DMS53 (cell line): ENCODE measurements at regions not wholly inside any gene's neighbourhood (a gene's known extent, or its start where the extent isn't known, plus 50 kb on each side); places are given as distances from the start of the nearest gene placed in this dataset.
A peak's percentile ranks its signal among the peaks of the same experiment; 100 is the strongest.

ENCODE experiments used
- DNase-seq: peaks from one replicate; lab custom pipeline; 2025; lab: John Stamatoyannopoulos, UW

DNA sequence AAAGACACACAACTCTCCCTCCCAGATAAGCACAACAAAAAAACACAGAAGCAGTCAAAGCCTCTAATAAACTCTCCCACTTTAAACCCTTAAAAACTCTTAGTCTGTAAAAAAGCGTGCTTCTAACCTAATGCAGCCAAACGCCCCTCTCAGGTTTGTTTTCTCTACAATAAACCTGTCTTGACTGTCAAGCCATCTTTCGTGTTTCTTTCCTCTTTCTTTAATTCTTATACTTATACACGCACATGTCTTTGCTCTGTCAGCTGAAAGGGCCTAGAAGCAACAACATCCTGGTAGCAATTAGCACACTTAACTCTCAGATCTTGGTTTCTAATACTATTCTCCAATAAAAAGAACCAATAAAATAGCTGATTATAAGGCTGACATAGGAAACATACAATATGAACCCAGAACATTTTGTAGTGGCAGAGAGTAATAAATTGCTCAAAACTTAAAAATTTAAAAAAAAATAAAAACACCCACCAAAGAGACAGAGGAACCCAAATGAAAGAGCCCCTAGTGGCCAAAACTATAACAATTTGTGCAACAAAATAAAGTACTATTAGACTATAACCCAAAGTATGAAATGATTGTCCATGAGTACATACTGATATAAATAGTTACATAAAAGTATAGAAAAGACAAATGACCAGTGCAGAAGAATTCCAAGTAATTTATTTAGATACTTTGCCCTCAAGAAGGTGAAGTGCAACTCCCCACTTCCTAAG, 440.4 kb upstream of the ADGRL3 start:
- peak; percentile 2 for DNase-seq

DNA sequence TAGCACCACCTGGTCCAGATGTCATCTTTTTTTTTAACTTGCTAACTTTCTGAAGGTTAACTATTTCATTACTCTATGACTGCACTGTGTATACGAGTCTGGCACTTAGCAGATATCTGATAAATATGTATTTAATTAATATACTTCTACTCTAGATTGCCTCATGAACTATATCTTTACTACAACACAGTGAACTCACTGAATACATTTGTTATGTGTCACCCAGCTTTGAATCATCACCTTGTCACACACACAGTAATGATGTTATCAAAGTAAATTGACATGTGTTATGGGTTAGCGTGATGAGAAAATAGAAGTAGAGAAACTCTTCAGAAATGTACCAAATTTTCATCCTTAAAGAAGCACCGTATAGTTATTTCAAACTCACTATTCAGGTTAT, 419.3 kb upstream of the ADGRL3 start:
- DNase-seq: no peak

DNA sequence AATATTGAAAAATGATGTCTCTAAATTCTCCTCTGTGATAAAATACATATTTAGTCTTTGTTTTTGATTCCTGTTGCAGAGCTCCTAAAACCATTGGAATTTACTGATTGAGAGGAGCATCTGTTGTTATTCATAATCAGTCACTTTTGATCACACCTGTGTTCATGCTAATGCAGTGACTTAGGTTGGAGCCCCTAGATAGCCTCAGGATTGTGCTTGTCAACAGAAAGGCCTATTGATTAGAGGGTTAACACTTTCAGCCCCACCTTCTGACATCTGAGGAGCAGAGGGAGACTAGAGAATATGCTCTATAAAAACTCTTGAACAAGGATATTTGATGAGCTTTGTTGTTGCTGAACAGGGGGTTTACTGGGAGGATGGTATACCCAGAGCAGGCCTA, 409.5 kb upstream of the ADGRL3 start:
- no peak for DNase-seq

DNA sequence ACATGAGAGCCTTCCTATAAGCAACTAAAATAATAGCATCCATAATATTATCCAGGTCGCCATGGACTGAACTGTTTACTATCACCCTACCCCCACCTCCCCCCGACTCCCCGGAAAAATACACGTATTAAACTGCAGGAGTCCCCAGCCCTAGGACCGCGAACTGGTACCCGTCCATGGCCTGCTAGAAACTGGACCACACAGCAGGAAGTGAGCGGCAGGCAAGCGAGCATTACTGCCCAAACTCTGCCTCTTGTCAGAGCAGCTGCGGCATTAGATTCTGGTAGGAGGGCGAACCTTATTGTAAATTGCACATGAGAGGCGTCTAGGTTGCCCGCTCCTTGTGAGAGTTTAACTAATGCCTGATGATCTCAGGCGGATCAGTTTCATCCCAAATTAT, 405.8 kb upstream of the ADGRL3 start:
- DNase-seq: no peak

DNA sequence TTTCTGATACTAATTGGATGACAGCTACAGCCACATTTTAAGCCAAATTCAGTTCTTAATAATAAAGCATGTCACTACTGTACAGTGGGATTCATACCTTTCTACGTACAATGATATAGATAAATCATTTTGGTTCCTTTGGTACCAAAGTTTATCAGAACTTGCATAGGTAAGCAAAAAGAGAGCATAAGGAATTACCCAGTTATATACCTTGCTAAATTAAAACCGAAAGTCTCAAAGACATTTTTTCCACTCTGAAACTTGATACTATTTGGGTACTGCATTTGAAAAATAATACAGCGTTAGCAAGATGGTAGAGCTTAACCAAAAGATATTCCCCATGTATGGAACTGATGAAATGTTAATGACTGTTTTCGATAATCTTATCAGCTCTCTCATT, 400.9 kb upstream of the ADGRL3 start:
- DNase-seq: no peak

DNA sequence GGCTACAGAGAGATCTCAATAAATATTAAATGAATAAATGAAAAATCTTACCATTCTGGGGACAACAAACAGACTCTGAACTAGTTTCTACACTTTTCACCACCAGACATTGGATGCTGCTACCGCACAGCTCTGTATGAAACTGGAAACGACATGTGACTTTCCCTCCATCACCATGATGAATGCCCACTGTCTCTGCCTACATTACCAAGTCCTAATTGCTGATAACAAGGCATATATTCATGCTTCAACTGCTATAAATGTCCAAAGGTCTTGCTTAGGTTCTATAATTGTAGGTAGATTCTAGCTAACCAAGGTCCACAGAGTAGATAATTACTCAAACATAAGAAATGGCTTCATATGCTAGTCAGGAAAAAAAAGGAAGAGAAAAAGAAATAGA, 399.4 kb upstream of the ADGRL3 start:
- no peak for DNase-seq

DNA sequence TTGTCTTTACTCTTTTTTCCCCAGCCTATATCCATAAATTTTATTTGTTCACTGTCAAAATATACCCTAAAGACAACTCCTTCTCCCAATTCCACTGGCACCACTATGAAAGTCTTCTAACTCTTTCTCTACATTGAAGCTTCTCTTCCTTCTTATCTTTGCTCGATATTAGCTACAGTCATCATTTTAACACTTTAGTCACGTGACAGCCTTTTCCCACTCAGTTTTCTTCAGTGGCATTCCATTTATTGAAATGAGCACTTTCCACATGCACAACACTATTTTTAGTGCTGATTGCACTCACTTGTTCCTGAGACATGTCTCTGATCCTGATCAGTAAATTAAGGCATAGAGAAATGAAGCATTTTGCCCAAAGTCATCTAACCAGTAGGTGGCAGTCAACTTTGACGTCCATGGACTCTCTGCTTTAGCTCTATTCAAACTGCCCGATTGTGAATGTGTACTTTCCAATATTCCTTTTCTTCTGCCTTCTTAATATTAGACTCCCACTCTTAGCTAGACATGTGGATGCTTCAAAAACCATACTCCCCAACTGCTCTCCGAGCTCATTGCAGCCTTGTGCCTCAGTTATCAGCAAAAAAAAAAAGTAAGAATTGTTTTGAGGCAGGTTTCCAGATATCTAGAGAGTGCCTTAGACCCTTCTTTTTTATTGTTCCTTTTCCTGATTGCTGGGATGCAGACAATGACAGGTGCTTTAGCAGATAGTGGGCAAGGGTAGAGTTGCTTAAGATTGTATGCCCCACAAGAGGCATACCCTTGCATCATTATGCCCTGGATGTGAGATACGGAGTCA, 394.4 kb upstream of the ADGRL3 start:
- peak; percentile 69 for DNase-seq

DNA sequence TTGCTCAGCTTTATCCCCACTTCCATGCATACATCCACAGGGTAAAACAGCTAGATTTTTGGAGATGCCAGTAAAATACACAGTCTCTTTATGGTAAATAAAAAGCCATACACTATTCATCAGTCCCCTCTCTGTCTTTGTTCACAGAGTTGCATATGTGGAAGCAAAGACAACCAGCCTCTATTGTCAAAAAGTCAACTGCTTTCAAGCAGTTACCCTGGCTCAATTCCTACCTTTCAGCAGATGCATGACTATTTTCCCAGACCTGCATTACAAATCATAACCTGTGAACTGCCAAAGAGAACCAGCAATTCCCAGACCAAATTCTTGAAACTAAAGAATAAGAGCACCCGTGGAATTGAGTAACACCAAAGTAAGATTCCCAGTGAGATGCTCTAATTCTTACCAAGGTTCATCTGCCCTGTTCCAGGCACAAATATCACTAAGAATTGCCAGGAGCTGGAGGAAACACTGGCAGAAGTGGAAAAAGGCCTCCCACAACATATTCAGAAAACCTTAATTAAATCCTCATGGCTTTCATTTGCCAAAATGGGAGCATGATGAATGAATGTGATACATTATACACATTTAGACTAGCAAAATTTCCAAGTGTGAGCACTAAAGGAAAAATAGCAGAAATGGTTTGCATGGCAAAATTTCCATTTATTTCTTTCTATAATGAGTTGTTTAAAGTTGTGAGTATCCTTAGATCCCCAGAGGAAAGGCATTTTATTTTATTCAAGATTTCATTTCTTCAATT, 391.2 kb upstream of the ADGRL3 start:
- DNase-seq: no peak

DNA sequence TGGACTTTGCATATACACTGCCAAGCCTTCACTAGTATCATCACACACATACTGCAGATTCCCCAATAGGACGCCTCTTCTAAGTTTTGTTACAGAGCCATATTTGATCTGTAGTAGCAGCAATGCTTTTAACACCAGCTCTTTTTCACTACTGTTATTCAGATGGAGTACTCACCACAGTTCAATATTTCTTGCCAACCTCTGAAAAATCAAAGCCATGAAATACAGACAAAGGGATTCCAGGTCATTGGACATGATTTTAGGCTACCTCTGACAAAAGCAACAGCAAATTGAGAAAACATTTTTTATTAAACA, 390.7 kb upstream of the ADGRL3 start:
- DNase-seq: no peak

DNA sequence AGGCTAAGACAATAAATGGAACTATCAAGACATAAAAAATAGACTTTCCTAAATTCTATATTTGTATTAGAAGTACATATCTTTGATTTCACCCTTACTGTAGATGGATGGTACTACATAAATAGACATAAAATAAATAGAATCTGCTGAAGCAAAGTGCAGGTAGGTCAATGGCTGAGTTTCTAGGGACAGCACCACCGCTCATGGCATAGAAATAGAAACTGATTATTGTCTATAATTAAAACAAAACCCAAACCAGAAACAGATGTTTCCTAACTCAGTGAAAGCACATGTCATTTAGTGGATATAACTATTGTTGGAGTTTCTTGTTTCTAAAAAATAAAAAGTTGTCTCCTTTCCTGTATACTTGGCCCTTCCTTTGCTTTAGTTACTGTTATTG, 387.3 kb upstream of the ADGRL3 start:
- DNase-seq: no peak

DNA sequence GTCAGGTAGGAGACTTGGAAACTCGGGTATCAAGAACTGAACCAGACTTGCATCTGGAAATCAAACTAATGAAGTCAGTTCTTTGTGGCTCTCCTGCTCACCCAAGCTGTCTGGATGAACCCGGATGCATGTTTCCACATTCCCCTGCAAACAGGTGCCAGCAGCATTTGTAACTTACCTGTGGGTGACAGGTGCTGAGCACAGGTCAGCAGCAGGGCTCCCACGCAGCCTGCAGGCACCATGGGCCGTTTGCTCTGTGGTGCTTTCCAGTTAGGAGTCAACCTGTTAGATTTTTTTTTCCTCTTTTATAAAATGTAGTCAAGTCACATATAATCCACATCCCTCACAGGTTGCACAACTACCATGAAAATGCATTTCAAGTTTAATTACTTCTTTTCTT, 385.6 kb upstream of the ADGRL3 start:
- no peak for DNase-seq

DNA sequence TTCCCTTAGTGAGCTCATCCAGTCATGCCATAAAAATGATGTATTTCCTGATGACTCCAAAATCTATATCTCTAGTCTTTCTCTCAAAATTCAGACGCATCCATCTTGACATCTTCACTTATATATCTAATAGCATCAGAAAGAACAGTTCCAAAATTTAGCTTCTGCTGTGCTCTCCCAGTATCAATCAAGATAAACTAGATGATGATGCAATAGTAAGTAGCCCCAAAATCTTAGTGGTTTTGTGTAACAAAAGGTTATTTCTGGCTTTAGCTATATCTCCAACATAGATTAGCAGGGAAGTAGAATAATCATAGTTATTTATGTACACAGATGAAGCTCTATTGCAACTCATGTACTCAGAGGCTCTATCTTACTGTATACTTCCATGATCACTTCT, 382.5 kb upstream of the ADGRL3 start:
- no peak for DNase-seq

DNA sequence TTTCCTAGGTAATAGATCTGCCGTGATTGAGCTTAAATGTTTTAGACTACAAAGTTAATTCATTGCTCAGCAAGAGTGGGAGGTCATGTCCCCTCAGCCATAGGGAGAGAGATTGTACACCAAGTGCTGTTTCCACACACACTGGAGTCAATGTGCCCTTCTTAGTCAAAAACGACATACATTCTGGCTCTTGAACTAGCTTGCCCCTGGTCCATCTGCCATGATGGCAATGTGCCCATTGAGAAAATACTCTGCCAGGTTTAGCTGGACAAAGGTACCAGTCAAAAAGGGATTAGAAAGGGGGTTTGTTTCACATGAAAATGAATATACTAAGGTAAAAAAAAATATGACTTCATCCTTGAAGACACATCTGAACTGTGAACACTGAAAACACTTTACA, 377.1 kb upstream of the ADGRL3 start:
- DNase-seq: no peak

DNA sequence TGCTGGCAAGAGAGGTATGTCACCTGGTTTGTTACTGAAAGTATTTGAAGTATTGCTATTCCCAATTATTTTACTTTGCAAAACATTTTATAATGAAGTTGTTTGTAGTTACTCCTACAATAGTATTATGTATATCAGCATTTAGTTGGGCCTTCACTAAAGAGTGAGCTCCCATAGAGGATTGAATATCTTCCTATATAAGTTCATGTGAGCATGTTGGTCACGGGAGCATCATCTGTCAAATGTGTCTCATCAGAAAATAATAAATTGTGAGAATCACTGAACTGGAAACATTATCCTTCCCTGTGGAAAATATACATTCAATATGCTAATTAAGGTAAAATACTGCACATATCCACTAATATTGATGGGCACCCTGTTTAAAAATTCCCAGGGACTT, 360.1 kb upstream of the ADGRL3 start:
- no peak for DNase-seq

DNA sequence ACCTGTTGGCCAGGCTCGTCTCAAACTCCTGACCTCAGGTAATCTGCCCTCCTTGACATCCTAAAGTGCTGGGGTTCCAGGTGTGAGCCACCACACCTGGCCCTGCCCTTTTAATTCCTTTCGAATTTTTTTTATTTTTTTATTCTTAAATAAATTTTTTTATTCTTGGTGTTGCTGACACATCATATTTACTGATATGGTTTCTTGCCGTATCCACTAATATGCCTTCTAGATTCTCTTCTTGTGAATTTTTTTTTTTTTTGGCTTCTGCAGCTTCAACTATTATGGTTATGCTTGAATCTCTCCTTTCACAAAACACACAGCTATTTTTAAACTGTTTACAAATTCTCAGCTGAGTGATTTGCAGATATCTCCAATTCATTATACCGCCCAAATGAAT, 353.4 kb upstream of the ADGRL3 start:
- DNase-seq: no peak

DNA sequence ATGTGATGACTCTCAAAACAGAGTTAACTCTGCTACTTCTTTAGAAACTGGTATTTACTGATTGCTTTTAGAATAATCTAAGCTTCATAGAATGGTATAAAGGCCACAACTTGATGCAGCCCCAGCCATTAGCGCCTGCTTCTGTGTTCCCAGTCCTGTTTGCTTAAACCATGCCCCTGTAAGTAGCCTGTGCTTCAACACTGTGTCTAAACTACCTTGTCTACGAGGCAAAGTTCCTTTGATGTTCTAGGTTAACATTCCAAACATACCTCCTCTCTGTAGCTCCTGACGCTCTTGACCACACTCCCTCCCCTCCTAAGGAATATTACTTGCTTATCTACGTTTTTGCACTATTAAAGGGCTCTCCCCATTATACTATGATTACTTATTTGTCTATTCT, 352.5 kb upstream of the ADGRL3 start:
- DNase-seq: no peak

DNA sequence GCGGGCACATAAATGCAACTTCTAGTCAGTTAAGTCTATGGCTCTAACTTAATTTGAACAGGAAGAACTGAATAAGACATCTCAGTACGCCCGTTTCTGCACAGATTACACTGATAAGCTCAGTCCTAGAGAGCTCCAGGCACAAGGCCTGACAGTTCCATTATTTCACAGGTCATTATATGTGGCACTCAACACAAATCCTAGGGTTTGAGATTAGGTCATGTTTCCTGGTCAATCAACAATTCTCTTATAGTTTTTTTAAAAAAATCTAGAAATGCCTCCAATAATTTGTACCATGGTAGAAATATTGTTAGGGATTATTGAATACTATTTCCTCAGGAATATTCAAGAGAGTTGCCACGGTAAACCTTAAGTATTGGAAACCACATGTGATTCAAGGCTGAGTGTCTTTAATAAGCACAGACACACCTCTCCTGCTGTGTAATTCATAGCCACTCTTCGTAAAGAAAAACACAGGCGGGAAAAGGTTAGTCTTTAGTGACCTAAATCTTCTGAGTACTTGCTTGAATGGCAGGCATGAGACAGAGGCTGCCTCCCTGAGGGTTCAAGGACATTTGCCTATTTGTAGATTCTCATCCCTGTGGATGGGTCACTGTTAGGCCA, 342.9 kb upstream of the ADGRL3 start:
- DNase-seq: no peak

DNA sequence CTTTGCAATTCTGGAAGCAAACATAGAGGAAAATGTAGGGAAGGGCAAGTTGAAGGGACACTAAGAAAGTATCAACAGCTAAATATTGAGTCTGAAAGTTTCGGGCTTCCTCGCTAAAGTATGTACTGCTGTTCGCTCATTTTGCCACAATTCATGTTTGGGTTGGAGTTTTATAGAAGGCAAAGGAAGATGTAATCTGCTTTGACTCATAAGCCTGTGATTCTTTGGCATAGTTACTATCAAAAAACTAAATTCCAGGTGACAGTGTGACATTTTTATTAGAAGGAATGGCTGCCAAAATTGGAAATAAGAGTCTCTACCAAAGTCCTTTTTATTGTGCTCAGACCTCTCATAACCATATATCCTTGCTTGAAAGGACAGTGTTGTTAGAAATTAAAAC, 336.7 kb upstream of the ADGRL3 start:
- DNase-seq: no peak

DNA sequence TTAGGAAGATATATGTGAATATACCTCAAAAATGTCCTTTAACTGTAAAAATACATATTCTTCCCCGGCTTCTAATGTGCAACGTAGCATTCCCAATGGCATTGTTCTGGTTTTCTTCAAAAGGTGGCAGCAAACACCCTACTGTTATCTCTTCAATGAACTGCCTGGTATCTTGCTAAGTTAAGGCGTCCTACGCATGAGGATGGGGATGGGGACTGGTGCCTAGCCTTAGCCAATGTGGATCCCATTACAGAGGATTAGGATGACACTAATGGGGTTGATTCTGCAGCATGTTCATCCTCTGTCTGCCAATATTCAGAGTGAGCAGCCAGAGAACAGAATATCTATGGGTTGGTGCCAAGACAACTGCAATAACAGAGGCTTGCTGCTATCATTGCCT, 334.9 kb upstream of the ADGRL3 start:
- DNase-seq: peak; percentile 43

DNA sequence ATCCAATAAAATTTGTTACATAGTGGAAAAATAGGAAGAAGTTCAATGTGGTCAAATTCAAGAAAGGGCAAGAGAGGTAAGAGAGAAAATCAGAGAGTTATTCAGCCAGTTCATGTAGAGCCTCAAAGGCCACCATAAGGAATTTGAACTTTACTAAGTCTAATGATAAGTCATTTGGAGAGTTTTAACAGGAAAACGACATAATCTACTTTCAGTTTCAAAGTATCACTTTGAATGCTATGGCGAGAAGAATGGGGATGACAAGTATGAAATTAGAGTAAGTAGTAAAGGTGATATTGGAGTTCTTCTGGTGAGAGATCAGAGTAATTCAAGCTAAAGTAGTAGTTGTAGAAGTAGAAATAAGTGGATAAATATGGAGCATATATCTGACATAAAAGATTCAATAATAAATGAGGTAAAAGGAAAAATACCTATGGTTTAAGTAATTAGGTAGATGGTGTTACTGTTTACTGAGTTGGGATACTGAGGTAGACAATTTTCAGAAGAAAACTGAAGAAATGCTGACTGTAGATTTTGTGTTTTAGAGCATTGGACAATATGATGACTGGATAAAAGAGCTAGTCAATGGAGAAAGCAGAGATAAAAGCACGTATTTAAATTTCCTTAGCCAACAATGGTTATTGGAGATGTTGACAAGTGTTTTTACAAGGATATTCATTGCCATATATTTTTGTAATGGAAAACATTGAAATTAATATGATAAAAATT, 331.7 kb upstream of the ADGRL3 start:
- no peak for DNase-seq

DNA sequence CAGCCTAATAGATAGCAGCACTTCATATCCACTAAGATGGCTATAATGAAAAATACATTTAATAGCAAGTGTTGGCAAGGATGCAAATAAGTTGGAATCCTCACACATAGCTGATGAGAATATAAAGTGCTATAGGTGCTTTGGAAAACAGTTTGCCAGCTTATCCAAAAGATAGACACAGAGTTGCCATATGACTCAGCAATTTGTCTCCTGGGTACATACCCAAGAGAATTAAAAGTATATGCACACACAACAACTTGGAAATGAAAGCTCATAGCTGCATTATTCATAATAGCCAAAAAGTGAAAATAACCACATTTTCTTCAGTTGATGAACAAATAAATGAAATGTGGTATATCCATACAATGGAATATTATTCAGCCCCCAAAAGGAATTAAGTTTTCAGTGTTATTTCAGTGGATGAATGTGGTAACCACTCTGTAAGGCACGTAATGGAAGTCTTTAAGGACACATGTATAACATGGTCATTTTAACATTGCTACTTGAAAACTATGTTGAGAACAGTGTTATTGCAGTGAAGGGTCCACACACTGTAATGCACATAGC, 320.9 kb upstream of the ADGRL3 start:
- no peak for DNase-seq

DNA sequence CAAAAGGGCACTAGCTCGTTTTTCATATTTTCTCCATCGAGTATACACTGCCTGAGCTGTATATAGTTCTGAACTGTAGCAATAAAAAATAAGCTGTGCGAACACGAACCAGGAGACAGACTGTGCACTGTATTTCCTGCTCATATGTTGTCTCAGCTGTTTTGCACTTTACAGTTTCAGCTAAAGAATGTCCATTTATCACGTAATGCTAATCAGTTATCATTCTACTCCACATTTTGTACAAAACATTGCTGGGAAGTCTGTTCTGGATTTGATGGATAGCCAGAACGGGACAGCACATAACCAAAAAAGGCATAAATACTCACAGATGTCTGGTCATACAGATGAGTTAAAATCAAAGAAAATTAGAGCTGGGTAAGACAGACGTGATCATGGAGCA, 315.5 kb upstream of the ADGRL3 start:
- DNase-seq: no peak
